PC-3 (cell line): ENCODE measurements at regions not wholly inside any gene's neighbourhood (a gene's known extent, or its start where the extent isn't known, plus 50 kb on each side); places are given as distances from the start of the nearest gene placed in this dataset.

Experiments
- ATAC-seq: fragments of 200-7000 bp; cut with Tn5 transposase; 2 replicates; pipeline ENCODE4 v1.9.1; 2020; ENCODE audit warnings: mild to moderate bottlenecking, moderate library complexity
- BruUV-seq: library from RNA; stranded (reverse); fragments of 400-500 nt; replicated peaks from 2 replicates; lab custom pipeline; 2021; lab: Mats Ljungman, UMichigan
- CTCF ChIA-PET: fragments of 300-600 bp; sonication (Branson Sonifier 250); formaldehyde crosslinking; loops from one replicate; lab custom pipeline; 2022; ENCODE audit warnings: antibody characterized with exemption; lab: Charles Lee
- POLR2A ChIA-PET: fragments of 300-600 bp; sonication (Branson Sonifier 250); formaldehyde crosslinking; loops from one replicate; lab custom pipeline; 2022; ENCODE audit warnings: antibody characterized with exemption; ENCODE audit not compliant: unreplicated experiment; lab: Charles Lee
- DNase-seq: peaks from one replicate; pipeline ENCODE4 v3.0.0-alpha.2; 2015
- H2AFZ ChIP-seq: fragments of 300-600 bp; sonication (generic); 2 replicates; pipeline ENCODE4 v1.6.0; 2016; ENCODE audit warnings: antibody characterized with exemption, low read length
- H3F3A ChIP-seq: fragments of 300-600 bp; sonication (generic); one replicate; pipeline ENCODE4 v1.6.0; 2017; ENCODE audit warnings: antibody characterized with exemption, low read length, control low read depth, mild to moderate bottlenecking; ENCODE audit not compliant: unreplicated experiment
- H3K27ac ChIP-seq: fragments of 300-600 bp; sonication (generic); 2 replicates; pipeline ENCODE4 v1.5.1; 2016; ENCODE audit warnings: mild to moderate bottlenecking, low read length
- H3K27me3 ChIP-seq: fragments of 300-600 bp; sonication (generic); 2 replicates; pipeline ENCODE4 v1.6.1; 2016; ENCODE audit warnings: low read length, mixed read lengths
- H3K36me3 ChIP-seq: fragments of 300-600 bp; sonication (generic); 2 replicates; pipeline ENCODE4 v1.6.1; 2016; ENCODE audit warnings: low read depth, mixed run types, low read length, mixed read lengths
- H3K4me1 ChIP-seq: fragments of 300-600 bp; sonication (generic); 2 replicates; pipeline ENCODE4 v1.5.1; 2016; ENCODE audit warnings: low read length; ENCODE audit not compliant: insufficient read depth
- H3K4me2 ChIP-seq: fragments of 300-600 bp; sonication (generic); 2 replicates; pipeline ENCODE4 v1.6.0; 2016; ENCODE audit warnings: low read length
- H3K4me3 ChIP-seq: fragments of 300-600 bp; sonication (generic); 2 replicates; pipeline ENCODE4 v1.5.1; 2016; ENCODE audit warnings: mild to moderate bottlenecking, low read length, mixed read lengths
- H3K79me2 ChIP-seq: fragments of 300-600 bp; sonication (generic); 2 replicates; pipeline ENCODE4 v1.6.1; 2017; ENCODE audit warnings: low read length, mixed read lengths
- H3K9ac ChIP-seq: fragments of 300-600 bp; sonication (generic); 2 replicates; pipeline ENCODE4 v1.6.0; 2016; ENCODE audit warnings: mild to moderate bottlenecking, low read length
- H3K9me2 ChIP-seq: fragments of 300-600 bp; sonication (generic); replicated peaks from 2 replicates; pipeline ENCODE4 v1.6.1; 2016; ENCODE audit warnings: mixed run types, low read length, mixed read lengths
- H3K9me3 ChIP-seq: fragments of 300-600 bp; sonication (generic); 2 replicates; pipeline ENCODE4 v1.6.1; 2016; ENCODE audit warnings: low read length, mixed read lengths
- H4K20me1 ChIP-seq: fragments of 300-600 bp; sonication (generic); 2 replicates; pipeline ENCODE4 v1.6.1; 2016; ENCODE audit warnings: low read length, mixed read lengths
- CTCF ChIP-seq: fragments of 300-600 bp; sonication (generic); conservative IDR thresholded peaks from 2 replicates; pipeline ENCODE4 v1.5.1; 2017; ENCODE audit warnings: antibody characterized with exemption, low read depth, mild to moderate bottlenecking, low read length
- EZH2 ChIP-seq: fragments of 300-600 bp; sonication (generic); IDR thresholded peaks from one replicate; pipeline ENCODE4 v1.6.1; 2017; ENCODE audit warnings: antibody characterized with exemption, mild to moderate bottlenecking, low read length; ENCODE audit not compliant: unreplicated experiment
- EZH2phosphoT487 ChIP-seq: fragments of 300-600 bp; sonication (generic); IDR thresholded peaks from 2 replicates; pipeline ENCODE4 v1.6.1; 2018; ENCODE audit warnings: mild to moderate bottlenecking, antibody characterized with exemption, low read length, borderline replicate concordance
- intact Hi-C: fragments of 100-400 bp; cut with micrococcal nuclease; formaldehyde crosslinking; loops from 2 replicates; pipeline ENCODE4 v1.9.0; 2023

GRCh38 chr5:71998746-71999145, 108.5 kb upstream of the MAP1B start:
- Histone ChIP-seq H2AFZ (no peak overlapping the region), H3K9me3 (no peaks in the 10 kb centered on the region), H3K4me1 (no peaks in the 10 kb centered on the region), H3K27ac (no peak overlapping the region), H3K27me3 (no peaks in the 10 kb centered on the region), H3K4me3 (no peak overlapping the region), H3F3A (no peaks in the 10 kb centered on the region), H3K36me3 (no peaks in the 10 kb centered on the region), H3K4me2 (no peak overlapping the region), H3K79me2 (no peaks in the 10 kb centered on the region), H4K20me1 (no peaks in the 10 kb centered on the region), H3K9ac (no peak overlapping the region), H3K9me2 (no peaks in the 10 kb centered on the region)
- POLR2A ChIA-PET = no interaction called here
- no peak for DNase-seq
- no peak for ATAC-seq
- BruUV-seq = no TSS peak
- intact Hi-C loops = no loop called here
- TF ChIP-seq CTCF (no peak), EZH2 (no peak), EZH2phosphoT487 (no peak)
- CTCF ChIA-PET = no interaction called here

- no peaks in the 10 kb centered on the region for H3K9me3 ChIP-seq
- POLR2A ChIA-PET = no interaction called here
- H3F3A ChIP-seq = no peaks in the 10 kb centered on the region
- no peaks in the 10 kb centered on the region for H3K9me2 ChIP-seq
- H3K4me3 ChIP-seq = no peak overlapping the region
- DNase-seq = no peak
- no peaks in the 10 kb centered on the region for H3K27me3 ChIP-seq
- no peaks in the 10 kb centered on the region for H3K36me3 ChIP-seq
- no peak overlapping the region for H3K27ac ChIP-seq
- H3K79me2 ChIP-seq = no peaks in the 10 kb centered on the region
- no peak overlapping the region for H2AFZ ChIP-seq
- ATAC-seq = no peak
- peaks cover 2% of the 10 kb centered on the region; the same call in 1 of the 2 replicates for H3K4me1 ChIP-seq
- TF ChIP-seq EZH2phosphoT487 (no peak), CTCF (no peak), EZH2 (no peak)
- BruUV-seq = no TSS peak
- intact Hi-C loops = no loop called here
- H3K4me2 ChIP-seq = no peak overlapping the region
- H4K20me1 ChIP-seq = no peaks in the 10 kb centered on the region
- no peak overlapping the region for H3K9ac ChIP-seq
- CTCF ChIA-PET = no interaction called here
These were observed 106.6 kb upstream of the MAP1B start for GRCh38 chr5:72000707-72001106.

- H3K79me2 ChIP-seq = no peaks in the 10 kb centered on the region
- ATAC-seq (no peak; the same call in 1 of the 2 replicates), DNase-seq (no peak)
- ChIA-PET CTCF (no interaction called here), POLR2A (no interaction called here)
- peaks cover 3% of the 10 kb centered on the region; the same call in 1 of the 2 replicates for H3K4me1 ChIP-seq
- H3K36me3 ChIP-seq = no peaks in the 10 kb centered on the region
- no peak overlapping the region for H3K4me2 ChIP-seq
- no peak overlapping the region for H2AFZ ChIP-seq
- H3K4me3 ChIP-seq = no peak overlapping the region
- no peaks in the 10 kb centered on the region for H3K9me2 ChIP-seq
- intact Hi-C loops = no loop called here
- H3F3A ChIP-seq = no peaks in the 10 kb centered on the region
- BruUV-seq = no TSS peak
- no peak overlapping the region for H3K9ac ChIP-seq
- no peaks in the 10 kb centered on the region for H3K27me3 ChIP-seq
- no peaks in the 10 kb centered on the region for H3K9me3 ChIP-seq
- no peak for TF ChIP-seq EZH2phosphoT487
- no peak for TF ChIP-seq CTCF
- no peak for TF ChIP-seq EZH2
- no peak overlapping the region for H3K27ac ChIP-seq
- H4K20me1 ChIP-seq = no peaks in the 10 kb centered on the region
These were observed 101.6 kb upstream of the MAP1B start for GRCh38 chr5:72005671-72006070.
